ENCODE measurements at regions not wholly inside any gene's neighbourhood (a gene's known extent, or its start where the extent isn't known, plus 50 kb on each side); places are given as distances from the start of the nearest gene placed in this dataset.

- no peak for DNase-seq
Measured at GRCh38 chr4:132910229-132910748, 238.8 kb upstream of the PCDH10 start.

GRCh38 chr4:132918096-132918495 lies 231.0 kb upstream of the PCDH10 start:
- DNase-seq, result no peak

DNA sequence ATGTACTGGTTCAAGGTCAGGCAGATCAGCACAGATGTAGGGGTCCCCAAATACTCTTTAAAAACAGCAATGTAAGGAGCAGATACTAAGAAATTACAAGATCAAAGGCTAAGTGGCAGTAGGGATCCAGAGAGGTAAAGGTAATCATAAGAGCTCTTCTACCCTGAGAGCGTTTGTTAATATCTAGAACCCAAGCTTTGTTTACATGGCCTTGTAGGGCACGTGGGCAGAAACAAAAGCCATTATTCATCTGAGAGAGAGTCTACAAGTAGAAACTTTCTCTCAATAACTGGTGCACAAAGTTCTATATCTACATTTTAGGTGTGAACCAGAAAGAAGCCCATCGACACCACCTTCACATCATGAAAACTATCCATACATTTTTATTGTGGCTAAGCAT lies 225.6 kb upstream of the PCDH10 start:
- no peak for DNase-seq

- DNase-seq, result no peak
Measured at GRCh38 chr4:132934911-132935310, 214.2 kb upstream of the PCDH10 start.

DNA sequence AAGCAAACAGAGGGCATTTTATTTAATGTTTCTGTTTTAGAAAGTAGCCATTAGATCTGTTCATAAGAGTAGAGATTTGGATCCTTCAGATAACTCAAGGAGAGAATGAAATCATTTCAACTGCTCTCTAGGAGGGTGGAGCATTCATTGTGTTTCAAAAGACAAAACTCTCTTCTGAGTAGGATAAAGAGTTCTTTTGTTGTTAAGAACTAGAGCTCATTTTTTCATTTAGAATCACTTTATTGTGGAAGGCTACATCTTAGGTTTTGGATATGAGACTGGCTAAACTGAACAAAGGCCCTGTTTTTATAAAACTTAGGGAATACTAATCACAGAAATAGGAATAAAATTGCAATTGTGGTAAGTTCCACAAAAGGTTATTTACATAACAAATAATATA lies 193.9 kb upstream of the PCDH10 start:
- DNase-seq, result no peak

- no peak for DNase-seq
Measured at GRCh38 chr4:132956962-132957361, 192.1 kb upstream of the PCDH10 start.

- DNase-seq, result no peak
Measured at GRCh38 chr4:132958457-132959263, 190.4 kb upstream of the PCDH10 start.

DNA sequence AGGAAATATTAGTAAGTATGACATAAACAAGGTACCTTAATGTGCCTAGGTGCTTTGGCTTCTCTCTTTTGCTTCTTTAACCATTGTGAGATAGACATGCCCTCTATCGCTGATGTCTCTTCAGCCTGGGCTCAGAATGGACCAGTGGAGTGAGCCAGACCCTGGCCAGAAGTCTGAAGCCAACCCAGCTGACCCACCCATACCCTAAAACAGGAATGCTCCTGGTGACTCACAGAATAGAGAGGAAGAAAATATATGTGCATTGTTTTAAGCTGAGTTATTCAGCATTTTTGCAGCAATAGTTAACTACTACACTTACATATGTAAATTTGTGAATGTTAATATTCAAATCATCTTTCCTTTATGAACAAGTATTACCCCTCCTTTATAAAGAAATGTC lies 167.5 kb upstream of the PCDH10 start:
- no peak for DNase-seq

DNA sequence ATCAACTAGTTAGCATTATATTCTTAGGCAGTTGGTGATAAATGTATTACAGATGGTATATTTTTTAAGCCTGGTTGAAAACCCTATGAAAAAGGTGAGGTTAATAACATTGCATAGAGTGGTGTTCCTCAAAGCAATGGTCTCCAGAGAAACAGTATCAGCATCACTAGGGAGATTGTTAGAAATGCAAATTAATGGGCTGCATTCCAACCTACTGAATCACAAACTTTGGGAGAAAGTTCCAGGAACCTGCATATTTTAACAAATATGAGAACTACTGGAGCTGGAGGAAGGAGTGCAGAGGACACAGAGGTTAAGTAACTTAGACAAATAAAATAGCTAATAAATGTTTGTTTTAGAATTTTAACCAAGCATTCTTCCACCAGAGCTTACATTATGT lies 166.9 kb upstream of the PCDH10 start:
- DNase-seq, result no peak

DNA sequence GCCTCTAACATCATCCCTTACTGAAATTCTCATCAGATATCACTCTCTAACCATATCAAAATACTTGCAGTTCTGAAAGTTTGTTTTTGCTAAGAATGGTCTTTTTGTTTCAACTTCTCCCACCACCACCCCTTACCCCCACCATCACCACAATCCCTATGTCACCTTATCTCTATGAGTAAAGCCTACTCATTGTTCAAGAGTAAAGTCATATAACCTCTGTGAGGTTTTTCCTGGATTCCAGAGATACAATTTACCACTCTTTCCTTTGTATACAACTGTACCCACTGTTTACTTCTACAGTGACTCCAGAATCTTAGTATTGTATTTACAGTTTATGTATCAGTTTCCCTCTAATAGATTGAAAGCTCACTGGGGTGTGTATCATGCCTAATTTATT lies 158.0 kb upstream of the PCDH10 start:
- no peak for DNase-seq

- no peak for DNase-seq
Measured at GRCh38 chr4:132992686-132993085, 156.4 kb upstream of the PCDH10 start.

GRCh38 chr4:132998585-132999230 lies 150.4 kb upstream of the PCDH10 start:
- no peak for DNase-seq

DNA sequence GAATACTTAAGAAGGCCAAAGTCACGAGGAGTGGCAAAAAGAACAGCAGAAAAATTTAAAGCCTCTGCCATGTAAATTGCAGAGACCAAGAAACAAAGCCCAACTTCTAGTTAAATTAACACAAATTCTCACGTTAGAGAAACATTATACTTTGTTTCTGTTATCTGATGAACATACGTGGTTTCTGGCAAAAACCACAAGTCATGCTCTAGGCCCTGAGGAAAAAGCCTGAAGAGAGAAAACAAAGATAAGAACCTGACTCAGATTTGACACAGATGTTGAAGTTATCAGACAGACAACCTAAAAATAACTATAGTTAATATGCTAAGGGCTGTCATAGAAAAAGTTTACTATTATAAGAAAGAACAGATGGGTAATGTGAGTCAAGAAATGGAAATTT lies 149.1 kb upstream of the PCDH10 start:
- DNase-seq, result no peak

DNA sequence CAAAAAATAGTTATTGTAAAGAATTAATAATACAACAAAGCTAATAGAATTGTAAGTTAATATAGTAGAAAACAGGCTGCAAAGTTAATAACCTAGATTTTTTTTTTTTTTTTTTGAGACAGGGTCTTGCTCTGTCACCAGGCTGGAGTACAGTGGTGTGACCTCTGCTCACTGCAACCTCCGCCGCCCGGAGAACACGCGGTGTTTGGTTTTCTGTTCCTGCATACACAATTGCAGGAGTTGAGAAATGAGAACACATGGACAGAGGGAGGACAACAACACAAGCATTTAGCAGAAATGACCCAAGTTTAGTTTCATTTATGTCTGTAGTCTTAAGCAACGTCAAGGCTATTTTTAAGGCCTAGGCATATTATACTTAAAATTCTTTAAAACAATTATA lies 145.9 kb upstream of the PCDH10 start:
- no peak for DNase-seq

GRCh38 chr4:133014473-133015135 lies 134.5 kb upstream of the PCDH10 start:
- no peak for DNase-seq

- DNase-seq, result no peak
Measured at GRCh38 chr4:133045288-133045687, 103.8 kb upstream of the PCDH10 start.

DNA sequence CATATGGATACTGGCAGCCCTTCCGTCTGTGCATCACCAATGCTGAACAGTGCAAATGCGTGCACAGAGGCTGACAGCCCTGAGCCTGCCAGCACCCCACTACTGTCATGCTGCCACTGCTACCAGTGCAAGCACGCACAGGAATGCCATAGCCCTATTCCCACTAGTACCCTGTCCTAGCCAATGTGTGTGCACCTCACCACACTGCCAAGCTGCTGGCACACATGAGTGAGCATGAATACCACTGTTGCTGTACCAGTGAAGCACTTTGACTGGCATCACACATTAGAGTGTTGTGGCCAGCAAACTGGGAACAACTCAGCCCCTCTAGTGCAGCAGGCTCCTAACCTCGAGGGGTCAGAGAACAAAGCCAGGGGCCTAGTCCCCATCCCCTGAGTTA lies 102.9 kb upstream of the PCDH10 start:
- no peak for DNase-seq

GRCh38 chr4:133058701-133059100 lies 90.4 kb upstream of the PCDH10 start:
- no peak for DNase-seq

- no peak for DNase-seq
Measured at GRCh38 chr4:133059117-133059516, 90.0 kb upstream of the PCDH10 start.

- DNase-seq, result no peak
Measured at GRCh38 chr4:133062851-133063250, 86.2 kb upstream of the PCDH10 start.

- no peak for DNase-seq
Measured at GRCh38 chr4:133068083-133068482, 81.0 kb upstream of the PCDH10 start.

GRCh38 chr4:133081246-133081645 lies 67.8 kb upstream of the PCDH10 start:
- no peak for DNase-seq

GRCh38 chr4:133084421-133084820 lies 64.7 kb upstream of the PCDH10 start:
- DNase-seq, result no peak

GRCh38 chr4:133095591-133095990 lies 53.5 kb upstream of the PCDH10 start:
- DNase-seq, result no peak
